IMR-90 (cell line): ENCODE measurements at regions not wholly inside any gene's neighbourhood (a gene's known extent, or its start where the extent isn't known, plus 50 kb on each side); places are given as distances from the start of the nearest gene placed in this dataset.

Experiments used
- FOS ChIP-seq: fragments of 150-350 bp; IDR thresholded peaks from 2 replicates; pipeline ENCODE4 v1.6.1; 2016; ENCODE audit warnings: low read depth, low read length
- MAZ ChIP-seq: IDR thresholded peaks from 2 replicates; pipeline ENCODE4 v1.6.1; 2012; ENCODE audit warnings: low read depth, mild to moderate bottlenecking, low read length, improper control_type of control experiment, moderate library complexity, borderline replicate concordance
- POLR2A ChIP-seq: IDR thresholded peaks from 2 replicates; pipeline ENCODE4 v1.6.1; 2012; ENCODE audit warnings: mild to moderate bottlenecking, low read depth, low read length
- RAD21 ChIP-seq: IDR thresholded peaks from 2 replicates; pipeline ENCODE4 v1.6.1; 2012; ENCODE audit warnings: low read length, improper control_type of control experiment
- SMC3 ChIP-seq: fragments of 150-350 bp; IDR thresholded peaks from 2 replicates; pipeline ENCODE4 v1.6.1; 2016; ENCODE audit warnings: low read depth, mild to moderate bottlenecking, antibody characterized with exemption, low read length, moderate library complexity
- TF ChIP-seq, protein P1 (sequence below): fragments of 150-350 bp; IDR thresholded peaks from 2 replicates; pipeline ENCODE4 v1.6.1; 2016; ENCODE audit warnings: low read depth, mild to moderate bottlenecking, low read length, moderate library complexity, borderline replicate concordance

- TF ChIP-seq, protein P1, sequence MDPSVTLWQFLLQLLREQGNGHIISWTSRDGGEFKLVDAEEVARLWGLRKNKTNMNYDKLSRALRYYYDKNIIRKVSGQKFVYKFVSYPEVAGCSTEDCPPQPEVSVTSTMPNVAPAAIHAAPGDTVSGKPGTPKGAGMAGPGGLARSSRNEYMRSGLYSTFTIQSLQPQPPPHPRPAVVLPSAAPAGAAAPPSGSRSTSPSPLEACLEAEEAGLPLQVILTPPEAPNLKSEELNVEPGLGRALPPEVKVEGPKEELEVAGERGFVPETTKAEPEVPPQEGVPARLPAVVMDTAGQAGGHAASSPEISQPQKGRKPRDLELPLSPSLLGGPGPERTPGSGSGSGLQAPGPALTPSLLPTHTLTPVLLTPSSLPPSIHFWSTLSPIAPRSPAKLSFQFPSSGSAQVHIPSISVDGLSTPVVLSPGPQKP, result no peak
- TF ChIP-seq RAD21 (no peak), SMC3 (no peak), POLR2A (no peak), MAZ (no peak), FOS (no peak)
These were observed 638.3 kb downstream of the MATN1 start (continued) for GRCh38 chr1:30084909-30085571.
